Fibroblast of villous mesenchyme (primary cell): ENCODE measurements at regions not wholly inside any gene's neighbourhood (a gene's known extent, or its start where the extent isn't known, plus 50 kb on each side); places are given as distances from the start of the nearest gene placed in this dataset.

ENCODE experiments used
- DNase-seq: peaks from one replicate; pipeline ENCODE4 v3.0.0-alpha.2; 2010; ENCODE audit warnings: low read depth
- H3K4me3 ChIP-seq: 2 replicates; pipeline ENCODE4 v1.5.1; 2011; ENCODE audit warnings: low read depth, mild to moderate bottlenecking, low read length
- CTCF ChIP-seq: IDR thresholded peaks from 2 replicates; pipeline ENCODE4 v1.5.1; 2012; ENCODE audit warnings: low read depth, mild to moderate bottlenecking, low read length; ENCODE audit not compliant: insufficient read depth

- no peak overlapping the region for H3K4me3 ChIP-seq
- no peak for TF ChIP-seq CTCF
- no peak for DNase-seq
Observed at GRCh38 chr4:72677265-72677664, 108.2 kb upstream of the ADAMTS3 start.

DNA sequence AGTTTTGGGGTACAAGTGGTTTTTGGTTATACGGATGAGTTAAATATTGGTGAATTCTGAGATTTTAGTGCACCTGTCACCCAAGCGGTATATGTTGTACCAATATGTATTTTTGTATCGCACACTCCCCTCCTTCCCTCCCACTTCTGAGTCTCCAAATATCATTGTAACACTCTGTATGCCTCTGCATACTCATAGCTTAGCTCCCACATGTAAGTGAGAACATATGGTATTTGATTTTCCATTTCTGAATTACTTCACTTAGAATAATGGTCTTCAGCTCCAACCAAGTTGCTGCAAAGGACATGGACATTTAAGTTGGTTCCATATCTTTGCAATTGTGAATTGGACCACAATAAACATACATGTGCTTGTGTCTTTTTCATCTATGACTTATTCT is 103.0 kb upstream of the ADAMTS3 start:
- DNase-seq, result no peak
- TF ChIP-seq CTCF, result no peak
- H3K4me3 ChIP-seq, result no peak overlapping the region

- no peak overlapping the region for H3K4me3 ChIP-seq
- no peak for DNase-seq
- no peak for TF ChIP-seq CTCF
Observed at GRCh38 chr4:72670521-72670920, 101.5 kb upstream of the ADAMTS3 start.

DNA sequence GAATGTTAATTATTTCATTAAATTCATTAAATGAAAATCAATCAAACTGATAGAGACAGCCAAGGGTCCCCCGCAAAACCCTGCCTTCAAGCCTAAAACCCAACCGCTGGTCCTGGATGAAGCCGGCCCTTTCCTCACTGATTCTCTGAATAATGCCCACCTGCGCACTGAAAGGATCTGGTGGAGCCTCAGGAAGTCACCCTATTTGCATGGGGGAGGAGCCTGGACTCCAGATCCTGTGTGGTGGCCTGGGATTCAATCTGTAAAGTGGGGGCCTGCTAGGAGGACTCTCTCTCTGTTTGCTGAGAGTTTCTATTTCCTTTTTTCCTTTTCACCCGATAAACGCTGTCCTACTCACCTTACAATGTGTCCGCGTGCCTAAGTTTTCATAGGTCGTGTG is 97.9 kb upstream of the ADAMTS3 start:
- no peak overlapping the region for H3K4me3 ChIP-seq
- no peak for TF ChIP-seq CTCF
- DNase-seq, result no peak

- no peak for TF ChIP-seq CTCF
- H3K4me3 ChIP-seq, result no peak overlapping the region
- no peak for DNase-seq
Observed at GRCh38 chr4:72665171-72665968, 96.3 kb upstream of the ADAMTS3 start.

GRCh38 chr4:72663828-72664227 is 94.8 kb upstream of the ADAMTS3 start:
- no peak for TF ChIP-seq CTCF
- H3K4me3 ChIP-seq, result no peak overlapping the region
- no peak for DNase-seq

GRCh38 chr4:72661830-72662229 is 92.8 kb upstream of the ADAMTS3 start:
- no peak overlapping the region for H3K4me3 ChIP-seq
- no peak for DNase-seq
- no peak for TF ChIP-seq CTCF
